HUES64 (cell line): ENCODE measurements at regions not wholly inside any gene's neighbourhood (a gene's known extent, or its start where the extent isn't known, plus 50 kb on each side); places are given as distances from the start of the nearest gene placed in this dataset.
"Not testable (repeated sequence)": the region's sequence is repeated elsewhere in the genome, so short reads cannot be mapped to it uniquely, and the experiment has no call there.

ENCODE experiments used
- H3K27ac ChIP-seq: 2 replicates; pipeline ENCODE4 v1.7.0; 2013; ENCODE audit warnings: low read depth, low read length, inconsistent platforms
- H3K27me3 ChIP-seq: 2 replicates; pipeline ENCODE4 v1.6.1; 2013; ENCODE audit warnings: mild to moderate bottlenecking, low read length; ENCODE audit not compliant: insufficient read depth
- H3K36me3 ChIP-seq: 2 replicates; pipeline ENCODE4 v1.6.1; 2013; ENCODE audit warnings: mild to moderate bottlenecking, low read length; ENCODE audit not compliant: insufficient read depth
- H3K4me1 ChIP-seq: 2 replicates; pipeline ENCODE4 v1.6.1; 2013; ENCODE audit warnings: mild to moderate bottlenecking, low read length, moderate library complexity; ENCODE audit not compliant: insufficient read depth
- H3K4me3 ChIP-seq: 2 replicates; pipeline ENCODE4 v1.5.1; 2013; ENCODE audit warnings: mild to moderate bottlenecking, low read length, moderate library complexity
- H3K9ac ChIP-seq: 2 replicates; pipeline ENCODE4 v1.6.1; 2013; ENCODE audit warnings: mild to moderate bottlenecking, low read depth, low read length
- H3K9me3 ChIP-seq: 2 replicates; pipeline ENCODE4 v1.6.1; 2013; ENCODE audit warnings: low read depth, low read length; ENCODE audit not compliant: insufficient read depth
- WGBS: fragments of 150-250, 120-280 bp; methylation state at CpG from one replicate; pipeline ENCODE4 v1.1.7; 2013; ENCODE audit warnings: missing lambda C conversion rate; 5-methylcytosine and 5-hydroxymethylcytosine counted together

DNA sequence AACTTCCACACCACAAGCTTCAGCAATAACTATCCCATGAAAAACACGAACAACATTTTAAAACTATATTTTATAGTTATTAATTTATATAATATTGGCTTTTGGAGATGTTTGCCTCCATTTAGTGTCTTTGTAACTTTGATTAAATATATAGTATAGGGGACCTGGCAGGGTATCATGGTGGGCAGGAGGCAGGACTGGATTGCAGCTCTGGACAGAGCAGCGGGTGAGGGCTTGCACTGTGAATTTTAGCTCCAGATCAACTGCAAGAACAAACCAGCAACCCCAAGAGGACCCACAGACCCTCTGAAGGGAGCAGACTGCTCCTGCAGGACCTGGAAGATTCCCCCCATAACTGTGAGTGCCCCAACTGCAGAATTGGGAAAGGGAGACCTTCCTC, 777.9 kb downstream of the KCNJ2 start:
- Histone ChIP-seq H3K27ac (no peak overlapping the region), H3K27me3 (no peaks in the 10 kb centered on the region), H3K4me3 (no peak overlapping the region), H3K36me3 (no peaks in the 10 kb centered on the region), H3K9me3 (no peaks in the 10 kb centered on the region), H3K9ac (no peak overlapping the region), H3K4me1 (no peaks in the 10 kb centered on the region)
- 100% methylated on average over 1 of the region's 2 CpGs for WGBS

DNA sequence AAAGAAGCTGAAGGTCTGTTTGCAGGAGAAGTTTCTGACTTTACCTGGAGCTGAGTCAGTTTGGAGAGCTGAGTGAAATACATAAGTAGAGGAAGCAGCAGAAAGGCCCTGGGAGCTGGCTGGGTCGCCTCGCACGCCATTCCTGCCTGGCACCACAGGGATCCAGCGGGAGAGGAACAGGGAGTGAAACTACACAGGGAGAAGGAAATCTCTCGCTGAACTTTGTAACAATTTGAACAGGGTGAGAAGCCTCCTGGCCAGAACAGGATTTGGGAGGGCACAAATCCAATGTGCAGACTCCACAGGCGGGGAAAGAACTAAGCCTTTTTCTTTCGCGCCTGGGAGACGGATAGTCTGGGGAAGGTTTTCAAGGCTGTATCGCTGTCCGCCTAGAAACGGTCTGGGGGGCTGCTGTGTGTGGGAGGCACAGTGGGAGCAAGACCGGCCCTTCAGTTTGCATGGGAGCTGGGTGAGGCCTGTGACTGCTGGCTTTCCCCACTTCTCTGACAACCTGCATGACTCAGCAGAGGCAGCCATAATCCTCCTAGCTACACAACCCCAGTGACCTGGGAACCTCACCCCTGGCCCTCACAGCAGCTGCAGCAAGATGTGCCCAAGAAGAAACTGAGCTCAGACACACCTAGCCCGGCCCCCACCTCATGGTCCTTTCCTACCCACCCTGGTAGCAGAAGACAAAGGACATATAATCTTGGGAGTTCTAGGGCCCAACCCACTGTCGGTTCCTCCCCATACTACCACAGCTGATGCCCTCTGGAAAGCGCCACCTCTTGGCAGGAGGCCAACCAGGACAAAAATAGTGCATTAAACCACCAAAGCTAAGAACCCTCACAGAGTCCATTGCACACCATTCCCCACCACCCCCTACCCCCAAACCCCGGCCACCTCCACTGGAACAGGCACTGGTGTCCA, 778.6 kb downstream of the KCNJ2 start:
- no peak overlapping the region for H3K27ac ChIP-seq
- H3K36me3 ChIP-seq = no peaks in the 10 kb centered on the region
- H3K27me3 ChIP-seq = no peaks in the 10 kb centered on the region
- H3K4me1 ChIP-seq = no peaks in the 10 kb centered on the region
- no peak overlapping the region for H3K4me3 ChIP-seq
- no peaks in the 10 kb centered on the region for H3K9me3 ChIP-seq
- 96% methylated on average over 17 of the region's 17 CpGs for WGBS
- no peak overlapping the region for H3K9ac ChIP-seq

DNA sequence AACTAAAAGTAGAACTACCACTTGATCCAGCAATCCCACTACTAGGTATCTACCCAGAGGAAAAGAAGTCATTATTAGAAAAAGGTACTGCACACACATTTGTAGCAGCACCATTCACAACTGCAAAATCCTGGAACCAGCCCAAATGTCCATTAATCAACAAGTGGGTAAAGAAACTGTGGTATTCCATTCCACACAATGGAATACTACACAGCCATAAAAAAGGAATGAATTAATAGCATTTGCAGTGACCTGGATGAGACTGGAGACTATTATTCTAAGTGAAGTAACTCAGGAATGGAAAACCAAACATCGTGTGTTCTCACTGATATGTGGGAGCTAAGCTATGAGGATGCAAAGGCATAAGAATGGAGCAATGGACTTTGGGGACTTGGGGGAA, 783.8 kb downstream of the KCNJ2 start:
- H3K9me3 ChIP-seq, H3K36me3 ChIP-seq, H3K9ac ChIP-seq, H3K4me1 ChIP-seq, H3K27me3 ChIP-seq, H3K4me3 ChIP-seq, H3K27ac ChIP-seq: not testable (repeated sequence)
- whole genome bisulfite sequencing = 92% methylated on average over 1 of the region's 1 CpG

DNA sequence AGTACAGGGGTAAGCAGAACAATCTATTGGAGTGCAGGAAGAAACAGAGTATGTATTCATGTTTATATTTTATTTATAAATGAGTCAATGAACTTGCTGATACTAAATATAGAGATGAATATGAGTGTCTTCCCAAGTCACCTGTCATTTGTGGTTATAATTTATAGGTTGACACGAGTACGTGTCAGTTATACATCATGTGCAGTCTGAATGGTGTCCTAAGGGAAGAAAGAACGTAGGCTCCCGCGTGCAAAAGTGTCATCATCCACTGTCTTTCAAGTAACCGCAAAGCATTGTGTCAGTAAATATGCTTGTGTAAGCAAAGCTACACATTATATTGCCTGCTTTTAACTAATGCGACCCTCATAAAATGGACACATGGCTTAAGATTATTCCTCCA, 786.1 kb downstream of the KCNJ2 start:
- H3K9me3 ChIP-seq = no peaks in the 10 kb centered on the region
- no peak overlapping the region for H3K9ac ChIP-seq
- no peaks in the 10 kb centered on the region for H3K4me1 ChIP-seq
- H3K36me3 ChIP-seq = no peaks in the 10 kb centered on the region
- WGBS = 83% methylated on average over 7 of the region's 7 CpGs
- no peak overlapping the region for H3K4me3 ChIP-seq
- H3K27ac ChIP-seq = no peak overlapping the region
- no peaks in the 10 kb centered on the region for H3K27me3 ChIP-seq

DNA sequence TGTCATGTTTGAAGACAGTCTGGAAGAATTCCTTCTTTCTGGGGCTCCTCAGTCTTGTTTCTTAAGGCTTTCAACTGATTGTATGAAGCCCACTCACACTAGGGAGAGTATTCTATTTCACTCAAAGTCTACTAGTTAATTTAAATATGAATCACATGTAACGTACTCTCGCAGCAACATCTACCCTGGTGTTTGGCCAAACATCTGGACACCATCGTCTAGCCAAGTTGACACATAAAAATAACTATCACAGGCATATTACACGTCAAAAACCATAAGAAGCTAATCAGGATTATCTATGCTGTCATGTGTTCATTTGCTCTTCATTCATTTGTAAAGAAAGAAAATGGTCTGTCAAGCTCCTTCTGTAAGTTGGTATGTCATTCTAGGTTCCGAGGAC, 787.4 kb downstream of the KCNJ2 start:
- Histone ChIP-seq H3K9ac (no peak overlapping the region), H3K9me3 (no peaks in the 10 kb centered on the region)

DNA sequence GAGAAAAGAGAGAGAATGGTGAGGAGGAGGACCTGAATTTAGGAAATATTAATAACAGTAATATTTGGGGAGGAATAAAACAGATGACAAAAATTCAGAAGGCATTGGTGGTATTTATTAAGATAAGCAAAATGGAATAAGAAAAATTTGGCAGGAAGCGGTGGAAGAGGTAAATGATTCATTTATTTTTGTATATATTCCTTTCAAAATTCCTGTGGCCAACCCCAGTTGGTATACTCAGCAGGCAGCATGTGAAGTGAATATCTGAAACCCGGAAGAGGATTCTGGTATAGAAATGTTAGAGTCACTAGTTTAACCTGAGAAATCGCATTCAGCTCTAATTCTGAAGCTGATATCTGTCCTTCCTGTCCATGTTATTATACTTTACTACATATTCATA, 792.0 kb downstream of the KCNJ2 start:
- WGBS = 100% methylated on average over 2 of the region's 3 CpGs
- no peaks in the 10 kb centered on the region for H3K4me1 ChIP-seq
- H3K4me3 ChIP-seq = no peak overlapping the region
- H3K9me3 ChIP-seq = peaks cover 4% of the 10 kb centered on the region; the same call in 1 of the 2 replicates
- H3K9ac ChIP-seq = no peak overlapping the region
- no peak overlapping the region for H3K27ac ChIP-seq
- no peaks in the 10 kb centered on the region for H3K27me3 ChIP-seq
- H3K36me3 ChIP-seq = no peaks in the 10 kb centered on the region

More for the DNA sequence above, 787.4 kb downstream of the KCNJ2 start:
- 88% methylated on average over 5 of the region's 5 CpGs for WGBS
- Histone ChIP-seq H3K4me1 (no peaks in the 10 kb centered on the region), H3K4me3 (no peak overlapping the region), H3K36me3 (no peaks in the 10 kb centered on the region), H3K27me3 (no peaks in the 10 kb centered on the region), H3K27ac (no peak overlapping the region)

DNA sequence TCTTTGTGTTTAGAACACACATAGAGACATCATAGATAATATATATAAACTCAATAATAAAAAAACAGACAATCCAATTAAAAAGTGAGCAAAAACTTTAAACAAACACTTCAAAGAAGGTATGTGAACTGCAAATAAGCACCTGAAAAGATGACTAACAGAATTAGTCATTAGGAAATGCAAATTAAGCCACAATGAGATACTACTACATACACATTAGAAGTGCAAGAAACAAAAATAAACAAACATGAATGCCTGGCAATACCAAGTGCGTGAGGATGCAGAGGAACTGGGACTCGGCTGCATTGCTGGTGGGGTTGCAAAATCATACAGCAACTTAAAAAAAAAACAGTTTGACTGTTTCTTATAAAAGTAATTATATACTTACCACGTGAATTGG, 799.0 kb downstream of the KCNJ2 start:
- no peak overlapping the region for H3K9ac ChIP-seq
- no peaks in the 10 kb centered on the region for H3K4me1 ChIP-seq
- H3K27ac ChIP-seq = no peak overlapping the region
- H3K36me3 ChIP-seq = no peaks in the 10 kb centered on the region
- 89% methylated on average over 2 of the region's 3 CpGs for WGBS
- peaks cover 11% of the 10 kb centered on the region; the same call in 1 of the 2 replicates for H3K9me3 ChIP-seq
- H3K27me3 ChIP-seq = no peaks in the 10 kb centered on the region
- no peak overlapping the region for H3K4me3 ChIP-seq

DNA sequence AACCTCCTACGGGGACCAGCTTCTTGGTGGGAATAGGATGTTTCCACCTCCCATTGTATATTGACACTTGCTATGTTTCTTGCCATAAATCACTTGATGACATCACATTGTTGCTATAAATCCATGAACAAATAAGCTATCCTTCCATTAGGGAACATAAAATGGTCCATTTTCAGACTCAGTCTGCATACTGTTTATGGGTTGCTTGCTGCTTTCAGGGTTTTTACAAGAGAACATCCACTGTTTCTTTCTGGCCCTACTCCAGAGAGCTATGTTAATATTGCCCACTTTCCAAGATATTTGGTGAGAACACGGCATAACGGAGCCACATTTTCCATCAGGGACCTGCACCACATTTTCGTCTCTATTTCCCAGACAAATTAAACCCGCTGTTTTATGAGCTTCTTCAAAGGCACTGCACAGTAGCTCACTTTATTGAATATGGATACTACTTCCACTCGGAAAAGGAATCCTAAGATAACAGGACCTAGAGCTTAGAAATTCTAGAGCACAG, 800.2 kb downstream of the KCNJ2 start:
- H3K4me3 ChIP-seq = no peak overlapping the region
- H3K36me3 ChIP-seq = no peaks in the 10 kb centered on the region
- H3K9ac ChIP-seq = no peak overlapping the region
- H3K27me3 ChIP-seq = no peaks in the 10 kb centered on the region
- H3K9me3 ChIP-seq = peaks cover 11% of the 10 kb centered on the region; the same call in 1 of the 2 replicates
- no peaks in the 10 kb centered on the region for H3K4me1 ChIP-seq
- H3K27ac ChIP-seq = no peak overlapping the region
- 98% methylated on average over 6 of the region's 6 CpGs for WGBS

DNA sequence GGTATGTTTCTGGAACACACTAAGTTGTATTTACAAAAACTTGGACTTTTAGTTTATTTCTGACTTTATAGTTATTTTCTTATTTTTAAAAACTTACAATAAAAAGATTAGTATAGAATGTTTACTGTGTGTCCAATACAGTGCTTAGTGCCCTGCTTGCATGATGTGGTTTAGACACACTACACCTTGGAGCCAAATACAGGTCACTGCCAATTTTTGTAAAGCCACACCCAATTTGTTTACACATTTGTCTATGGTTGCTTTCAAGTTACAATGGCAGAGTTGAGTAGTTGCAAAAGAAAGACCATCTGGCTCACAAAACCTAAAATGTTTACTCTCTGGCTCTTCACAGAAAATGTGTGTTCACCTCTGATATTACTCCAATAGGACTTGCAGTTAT, 807.1 kb downstream of the KCNJ2 start:
- Histone ChIP-seq H3K9ac (no peak overlapping the region), H3K9me3 (no peaks in the 10 kb centered on the region), H3K4me1 (no peaks in the 10 kb centered on the region), H3K27ac (no peak overlapping the region), H3K36me3 (no peaks in the 10 kb centered on the region), H3K4me3 (no peak overlapping the region), H3K27me3 (no peaks in the 10 kb centered on the region)

DNA sequence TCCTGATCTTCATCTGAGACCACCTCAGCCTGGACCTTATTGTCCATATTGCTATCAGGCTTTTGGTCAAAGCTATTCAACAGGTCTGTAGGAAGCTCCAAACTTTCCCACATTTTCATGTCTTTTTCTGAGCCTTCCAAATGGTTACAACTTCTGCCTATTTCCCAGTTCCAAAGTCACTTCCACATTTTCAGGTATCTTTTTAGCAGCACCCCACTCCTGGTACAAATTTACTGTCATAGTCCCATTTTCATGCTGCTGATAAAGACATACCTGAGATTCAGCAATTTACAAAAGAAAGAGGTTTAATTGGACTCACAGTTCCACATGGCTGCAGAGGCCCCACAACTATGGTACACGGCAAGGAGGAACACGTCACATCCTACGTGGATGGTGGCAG, 815.5 kb downstream of the KCNJ2 start:
- peaks cover 31% of the 10 kb centered on the region for H3K4me1 ChIP-seq
- 81% methylated on average over 3 of the region's 3 CpGs for WGBS
- H3K4me3 ChIP-seq = no peak overlapping the region
- peaks cover 31% of the 10 kb centered on the region for H3K9me3 ChIP-seq
- no peak overlapping the region for H3K27ac ChIP-seq
- H3K9ac ChIP-seq = no peak overlapping the region
- H3K27me3 ChIP-seq = no peaks in the 10 kb centered on the region
- no peaks in the 10 kb centered on the region for H3K36me3 ChIP-seq

DNA sequence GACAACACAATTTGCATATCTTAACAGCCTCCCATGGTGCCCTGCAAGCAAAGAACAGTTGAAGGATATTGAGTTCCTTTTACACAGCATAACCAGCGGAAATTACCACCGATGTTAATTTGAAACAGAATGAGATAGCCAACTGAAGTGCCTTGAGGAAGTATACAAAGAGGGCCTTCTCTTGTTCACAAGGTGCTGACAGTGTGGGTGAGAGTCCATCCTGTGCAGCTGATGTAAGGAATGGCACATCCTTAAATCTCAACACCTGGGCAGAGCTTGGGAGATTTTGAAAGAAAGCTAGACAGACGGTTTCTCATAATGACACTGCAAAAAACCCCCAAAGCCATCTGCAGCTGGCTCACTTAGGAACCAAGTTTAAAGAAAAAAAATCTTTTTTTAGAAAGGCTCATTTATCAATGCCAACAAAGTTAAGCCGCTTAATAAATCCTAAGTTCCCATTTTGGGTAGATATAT, 818.6 kb downstream of the KCNJ2 start:
- 21% methylated on average over 3 of the region's 4 CpGs for WGBS
- Histone ChIP-seq H3K4me3 (no peak overlapping the region; the same call in 1 of the 2 replicates), H3K27me3 (no peaks in the 10 kb centered on the region), H3K4me1 (peaks cover 31% of the 10 kb centered on the region), H3K9me3 (peaks cover 31% of the 10 kb centered on the region), H3K9ac (peak overlapping the region; percentile 45; the same call in 1 of the 2 replicates), H3K27ac (peak overlapping the region; percentile 89), H3K36me3 (no peaks in the 10 kb centered on the region)
